ENCODE measurements at regions not wholly inside any gene's neighbourhood (a gene's known extent, or its start where the extent isn't known, plus 50 kb on each side); places are given as distances from the start of the nearest gene placed in this dataset.

GRCh38 chr10:78531088-78531487 lies 497.4 kb downstream of the RPS24 start:
- TF ChIP-seq CTCF (IDR thresholded peaks at IDR 0.05) (no peak), POLR2A (IDR thresholded peaks at IDR 0.05) (no peak)
